Mesothelial cell of epicardium (in vitro differentiated cells): ENCODE measurements at regions not wholly inside any gene's neighbourhood (a gene's known extent, or its start where the extent isn't known, plus 50 kb on each side); places are given as distances from the start of the nearest gene placed in this dataset.

Source experiments
- DNase-seq, 2 experiments: peaks; one replicate each; pipeline ENCODE4 v3.0.0; 2021; ENCODE audit warnings: low spot score in 2 of 2; ENCODE audit not compliant: unreplicated experiment in 2 of 2
- H3K27ac Mint-ChIP-seq: 2 replicates; pipeline ENCODE4 v1.8.0; 2021; ENCODE audit warnings: mixed read lengths
- H3K27me3 Mint-ChIP-seq: 2 replicates; pipeline ENCODE4 v1.8.0; 2021; ENCODE audit warnings: low read depth, mixed read lengths
- H3K36me3 Mint-ChIP-seq: 2 replicates; pipeline ENCODE4 v1.8.0; 2021; ENCODE audit warnings: mixed read lengths
- H3K4me1 Mint-ChIP-seq: 2 replicates; pipeline ENCODE4 v1.8.0; 2021; ENCODE audit warnings: mixed read lengths
- H3K4me3 Mint-ChIP-seq: 2 replicates; pipeline ENCODE4 v1.8.0; 2021; ENCODE audit warnings: mild to moderate bottlenecking, moderate library complexity, mixed read lengths
- H3K9me3 Mint-ChIP-seq: 2 replicates; pipeline ENCODE4 v1.8.0; 2021; ENCODE audit warnings: mixed read lengths
- TF ChIP-seq, protein P1 (sequence below): fragments of 200-600 bp; sonication (generic); IDR thresholded peaks from one replicate; pipeline ENCODE4 v1.5.0; 2021; ENCODE audit warnings: antibody characterized with exemption; ENCODE audit not compliant: unreplicated experiment

DNA sequence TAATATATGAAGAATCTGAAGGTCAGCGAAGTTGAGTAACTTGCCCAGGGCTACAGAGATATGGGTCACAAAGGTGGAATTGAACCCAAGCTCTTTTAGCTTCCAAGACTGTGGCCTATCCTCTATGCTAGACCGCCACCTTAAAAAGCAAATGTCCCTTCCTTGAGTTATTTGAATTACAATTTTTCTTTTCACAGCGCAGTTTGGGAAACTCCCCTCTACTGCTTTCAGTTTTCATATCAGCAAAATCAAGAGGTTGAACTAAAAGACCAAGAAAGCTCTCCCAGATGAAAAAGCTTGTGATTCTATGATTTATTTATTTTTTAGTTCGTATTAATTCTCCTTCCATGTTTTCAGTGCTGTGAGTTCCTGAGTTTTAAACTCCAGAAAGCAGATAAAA lies 174.5 kb upstream of the C1QTNF7 start:
- Mint-ChIP-seq H3K4me1 (peaks cover 23% of the 10 kb centered on the region), H3K9me3 (no peaks in the 10 kb centered on the region), H3K4me3 (no peak overlapping the region), H3K27me3 (no peaks in the 10 kb centered on the region), H3K27ac (no peak overlapping the region), H3K36me3 (no peaks in the 10 kb centered on the region)
- TF ChIP-seq, protein P1, sequence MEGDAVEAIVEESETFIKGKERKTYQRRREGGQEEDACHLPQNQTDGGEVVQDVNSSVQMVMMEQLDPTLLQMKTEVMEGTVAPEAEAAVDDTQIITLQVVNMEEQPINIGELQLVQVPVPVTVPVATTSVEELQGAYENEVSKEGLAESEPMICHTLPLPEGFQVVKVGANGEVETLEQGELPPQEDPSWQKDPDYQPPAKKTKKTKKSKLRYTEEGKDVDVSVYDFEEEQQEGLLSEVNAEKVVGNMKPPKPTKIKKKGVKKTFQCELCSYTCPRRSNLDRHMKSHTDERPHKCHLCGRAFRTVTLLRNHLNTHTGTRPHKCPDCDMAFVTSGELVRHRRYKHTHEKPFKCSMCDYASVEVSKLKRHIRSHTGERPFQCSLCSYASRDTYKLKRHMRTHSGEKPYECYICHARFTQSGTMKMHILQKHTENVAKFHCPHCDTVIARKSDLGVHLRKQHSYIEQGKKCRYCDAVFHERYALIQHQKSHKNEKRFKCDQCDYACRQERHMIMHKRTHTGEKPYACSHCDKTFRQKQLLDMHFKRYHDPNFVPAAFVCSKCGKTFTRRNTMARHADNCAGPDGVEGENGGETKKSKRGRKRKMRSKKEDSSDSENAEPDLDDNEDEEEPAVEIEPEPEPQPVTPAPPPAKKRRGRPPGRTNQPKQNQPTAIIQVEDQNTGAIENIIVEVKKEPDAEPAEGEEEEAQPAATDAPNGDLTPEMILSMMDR, result no peak
- DNase-seq, result no peak

DNA sequence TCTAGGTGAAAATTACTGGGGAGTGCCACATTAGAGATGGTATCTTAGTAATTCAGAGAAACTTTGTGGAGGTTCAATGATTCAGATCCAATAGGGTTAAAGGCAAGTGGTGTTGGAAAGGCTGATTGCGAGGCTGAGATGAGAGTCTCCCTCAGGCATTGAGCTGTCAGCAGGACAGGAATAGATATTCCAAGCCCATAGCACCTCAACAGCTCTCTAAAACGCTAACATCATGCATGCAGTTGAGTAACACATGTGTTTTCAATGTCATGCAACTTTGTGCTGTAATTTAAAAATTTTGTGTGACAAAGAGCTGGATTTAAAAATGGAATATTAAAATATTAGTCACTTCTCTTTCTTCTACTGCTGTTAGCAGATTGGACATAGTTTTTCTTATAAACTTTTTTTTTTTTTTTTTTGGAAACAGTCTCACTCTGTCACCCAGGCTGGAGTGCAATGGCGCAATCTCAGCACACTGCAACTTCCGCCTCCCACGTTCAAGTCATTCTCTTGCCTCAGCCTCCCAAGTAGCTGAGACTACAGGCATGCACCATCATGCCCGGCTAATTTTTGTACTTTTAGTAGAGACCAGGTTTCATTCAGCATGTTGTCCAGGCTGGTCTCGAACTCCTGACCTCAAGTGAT lies 173.5 kb upstream of the C1QTNF7 start:
- Mint-ChIP-seq H3K36me3 (no peaks in the 10 kb centered on the region), H3K27ac (no peak overlapping the region), H3K9me3 (no peaks in the 10 kb centered on the region), H3K4me3 (no peak overlapping the region), H3K4me1 (peaks cover 23% of the 10 kb centered on the region), H3K27me3 (no peaks in the 10 kb centered on the region)
- no peak for DNase-seq
- TF ChIP-seq, protein P1, result no peak

DNA sequence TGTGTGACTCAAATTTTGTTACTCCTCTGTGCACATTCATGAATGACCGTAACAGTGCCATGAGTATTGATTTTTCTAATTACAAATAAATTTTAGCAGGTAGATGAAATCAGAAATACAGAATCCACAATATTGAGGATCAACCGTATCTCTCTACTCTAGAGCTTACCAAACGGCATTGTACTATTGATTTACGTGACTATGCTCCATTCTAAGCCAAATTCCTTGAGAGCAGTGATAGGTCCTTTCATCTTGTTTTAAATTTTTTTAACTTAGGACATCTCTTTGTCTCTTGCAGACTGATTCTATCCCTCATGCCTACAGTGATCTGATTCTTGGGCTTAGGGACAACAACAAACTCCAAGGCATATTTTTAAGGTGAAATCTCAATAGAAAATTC lies 172.3 kb upstream of the C1QTNF7 start:
- no peak overlapping the region for H3K4me3 Mint-ChIP-seq
- TF ChIP-seq, protein P1, result no peak
- no peak for DNase-seq
- H3K27me3 Mint-ChIP-seq, result no peaks in the 10 kb centered on the region
- no peaks in the 10 kb centered on the region for H3K36me3 Mint-ChIP-seq
- H3K9me3 Mint-ChIP-seq, result no peaks in the 10 kb centered on the region
- H3K4me1 Mint-ChIP-seq, result peaks cover 17% of the 10 kb centered on the region
- H3K27ac Mint-ChIP-seq, result no peak overlapping the region

DNA sequence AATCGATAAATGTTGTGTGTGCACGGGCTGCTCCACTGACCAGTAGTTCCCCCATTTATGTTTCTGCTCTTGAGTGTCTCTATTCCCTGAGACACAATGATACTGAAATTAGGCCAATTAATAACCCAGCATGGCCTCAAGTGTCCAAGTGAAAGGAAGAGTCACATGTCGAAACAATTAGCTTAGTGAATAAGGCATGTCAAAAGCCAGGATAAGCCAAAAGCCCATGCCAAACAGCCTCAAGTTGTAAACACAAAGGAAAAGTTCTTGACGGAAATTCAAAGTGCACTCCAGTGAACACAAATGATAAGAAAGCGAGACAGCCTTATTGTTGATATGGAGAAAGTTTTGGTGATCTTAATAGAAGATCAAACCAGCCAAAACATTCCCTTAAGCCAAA lies 167.1 kb upstream of the C1QTNF7 start:
- peaks cover 22% of the 10 kb centered on the region for H3K9me3 Mint-ChIP-seq
- no peaks in the 10 kb centered on the region for H3K36me3 Mint-ChIP-seq
- no peaks in the 10 kb centered on the region for H3K27me3 Mint-ChIP-seq
- TF ChIP-seq, protein P1, result no peak
- H3K4me1 Mint-ChIP-seq, result no peaks in the 10 kb centered on the region
- DNase-seq, result no peak
- no peak overlapping the region for H3K27ac Mint-ChIP-seq
- no peak overlapping the region for H3K4me3 Mint-ChIP-seq

DNA sequence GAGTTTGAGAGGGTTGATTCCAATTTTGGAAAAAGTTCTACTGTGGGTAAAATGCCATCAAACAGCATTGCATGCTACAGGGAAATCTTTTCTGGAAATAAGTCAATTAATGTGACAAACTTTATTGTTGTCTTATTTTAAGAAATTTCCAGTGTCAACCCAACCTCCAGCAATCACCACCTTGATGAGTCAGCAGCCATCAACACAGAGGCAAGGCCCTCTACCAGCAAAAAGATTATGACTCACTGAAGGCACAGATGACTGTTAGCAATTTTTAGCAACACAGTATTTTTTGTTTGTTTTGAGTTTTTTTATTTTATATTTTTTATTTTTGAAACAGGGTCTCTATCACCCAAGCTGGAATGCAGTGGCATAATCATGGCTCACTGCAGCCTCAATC lies 165.4 kb upstream of the C1QTNF7 start:
- Mint-ChIP-seq H3K9me3 (peaks cover 36% of the 10 kb centered on the region), H3K27me3 (no peaks in the 10 kb centered on the region), H3K4me3 (no peak overlapping the region), H3K36me3 (no peaks in the 10 kb centered on the region), H3K27ac (no peak overlapping the region), H3K4me1 (no peaks in the 10 kb centered on the region)
- no peak for DNase-seq
- TF ChIP-seq, protein P1, result no peak

DNA sequence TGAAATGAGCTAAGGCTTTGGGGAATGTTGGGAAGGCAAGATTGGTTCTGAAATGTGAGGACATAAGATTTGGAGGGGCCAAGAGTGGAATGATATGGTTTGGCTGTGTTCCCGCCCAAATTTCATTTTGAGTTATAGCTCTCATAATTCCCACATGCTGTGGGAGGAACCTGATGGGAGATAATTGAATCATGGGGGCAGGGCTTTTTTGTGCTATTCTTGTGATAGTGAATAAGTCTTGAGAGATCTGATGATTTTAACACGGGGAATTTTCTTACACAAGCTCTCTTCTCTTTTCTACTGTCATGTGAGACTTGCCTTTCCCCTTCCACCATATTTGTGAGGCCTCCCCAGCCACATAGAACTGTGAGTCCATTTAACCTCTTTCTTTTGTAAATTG lies 157.6 kb upstream of the C1QTNF7 start:
- DNase-seq, result no peak
- Mint-ChIP-seq H3K9me3 (peaks cover 70% of the 10 kb centered on the region), H3K27me3 (no peaks in the 10 kb centered on the region), H3K36me3 (peaks cover 6% of the 10 kb centered on the region), H3K4me3 (no peak overlapping the region), H3K4me1 (no peaks in the 10 kb centered on the region), H3K27ac (no peak overlapping the region)
- TF ChIP-seq, protein P1, result no peak
